HCT116 (cell line): ENCODE measurements at regions not wholly inside any gene's neighbourhood (a gene's known extent, or its start where the extent isn't known, plus 50 kb on each side); places are given as distances from the start of the nearest gene placed in this dataset.
A peak's percentile ranks its signal among the peaks of the same experiment; 100 is the strongest.

ENCODE experiments used
- ATAC-seq: fragments of 200-7000 bp; cut with Tn5 transposase; 2 replicates; pipeline ENCODE4 v1.9.1; 2020; ENCODE audit warnings: mild to moderate bottlenecking, moderate library complexity
- BruUV-seq: library from RNA; stranded (reverse); fragments of 400-500 nt; replicated peaks from 2 replicates; lab custom pipeline; 2021; lab: Mats Ljungman, UMichigan
- CTCF ChIA-PET: fragments of 300-600 bp; sonication (Branson Sonifier 250); formaldehyde crosslinking; loops from one replicate; lab custom pipeline; 2021; ENCODE audit warnings: antibody characterized with exemption; lab: Charles Lee
- POLR2A ChIA-PET: fragments of 300-600, 350-600 bp; sonication (Branson Sonifier 250); formaldehyde crosslinking; loops from one replicate; lab custom pipeline; 2021; ENCODE audit warnings: antibody characterized with exemption; lab: Charles Lee
- RAD21 ChIA-PET, 2 experiments: fragments of 300-600 bp; sonication (Branson Sonifier 250); formaldehyde crosslinking; loops; one replicate each; lab custom pipeline; 2023; ENCODE audit warnings: low total read pairs in 2 of 2; ENCODE audit not compliant: uncharacterized antibody in 2 of 2, unreplicated experiment in 2 of 2, low non-redundant PET in 1 of 2; lab: Charles Lee
- DNase-seq: peaks from one replicate; pipeline ENCODE4 v3.0.0-alpha.2; 2010; ENCODE audit warnings: low read depth, low spot score
- H2AFZ ChIP-seq: fragments of 200-600 bp; shearing (Covaris generic), sonication (generic); 2 replicates; pipeline ENCODE4 v1.6.1; 2017; ENCODE audit warnings: low read depth, mixed run types, mixed read lengths, antibody characterized with exemption, low read length; ENCODE audit not compliant: poor library complexity, severe bottlenecking
- H3K27ac ChIP-seq: 2 replicates; pipeline ENCODE4 v1.5.1; 2012; ENCODE audit warnings: low read depth, low read length
- H3K27me3 ChIP-seq: fragments of 200-600 bp; sonication (generic); 2 replicates; pipeline ENCODE4 v1.6.1; 2016; ENCODE audit warnings: mixed run types, low read length, mixed read lengths; ENCODE audit not compliant: insufficient read depth
- H3K36me3 ChIP-seq, 2 experiments: fragments of 200-500 bp in 1 of 2; fragments of 200-600 bp in 1 of 2; sonication (Bioruptor generic) in 1 of 2; sonication (generic) in 1 of 2; 2 replicates each; pipeline versions ENCODE4 v1.5.1 to v1.6.1; 2014 to 2016; ENCODE audit warnings: low read length in 2 of 2, inconsistent platforms in 1 of 2, mixed read lengths in 1 of 2, mixed run types in 1 of 2; ENCODE audit not compliant: insufficient read depth in 2 of 2, control insufficient read depth in 1 of 2
- H3K4me1 ChIP-seq, 2 experiments: fragments of 200-600 bp in 1 of 2; sonication (generic) in 1 of 2; 2 replicates each; pipeline versions ENCODE4 v1.5.1 to v1.6.1; 2012 to 2017; ENCODE audit warnings: low read length in 2 of 2, inconsistent platforms in 1 of 2, mild to moderate bottlenecking in 1 of 2, mixed read lengths in 1 of 2, mixed run types in 1 of 2, moderate library complexity in 1 of 2; ENCODE audit not compliant: insufficient read depth in 2 of 2, control insufficient read depth in 1 of 2
- H3K4me2 ChIP-seq: fragments of 200-600 bp; sonication (generic); 2 replicates; pipeline ENCODE4 v1.6.1; 2017; ENCODE audit warnings: mixed run types, low read length, mixed read lengths
- H3K4me3 ChIP-seq, 2 experiments: fragments of 200-600 bp in 1 of 2; sonication (generic) in 1 of 2; replicated peaks in 1 of 2; 2 replicates each; pipeline ENCODE4 v1.5.1; 2011 to 2016; ENCODE audit warnings: low read length in 2 of 2, control low read depth in 1 of 2, low read depth in 1 of 2, mild to moderate bottlenecking in 1 of 2, mixed read lengths in 1 of 2, mixed run types in 1 of 2
- H3K79me2 ChIP-seq: fragments of 200-600 bp; sonication (generic); 2 replicates; pipeline ENCODE4 v1.6.1; 2017; ENCODE audit warnings: mild to moderate bottlenecking, mixed run types, low read length, moderate library complexity, mixed read lengths; ENCODE audit not compliant: insufficient read depth
- H3K9ac ChIP-seq: fragments of 200-600 bp; sonication (generic); 2 replicates; pipeline ENCODE4 v1.6.1; 2016; ENCODE audit warnings: low read length, mixed read lengths
- H3K9me2 ChIP-seq: fragments of 200-600 bp; sonication (generic), shearing (Covaris generic); 2 replicates; pipeline ENCODE4 v1.6.1; 2017; ENCODE audit warnings: mixed run types, mild to moderate bottlenecking, moderate library complexity; ENCODE audit not compliant: insufficient read depth
- H3K9me3 ChIP-seq, 2 experiments: fragments of 200-500 bp in 1 of 2; fragments of 200-600 bp in 1 of 2; sonication (Bioruptor generic) in 1 of 2; sonication (generic) in 1 of 2; 2 replicates each; pipeline ENCODE4 v1.6.1; 2014 to 2017; ENCODE audit warnings: low read length in 2 of 2, mixed read lengths in 2 of 2, inconsistent platforms in 1 of 2, low read depth in 1 of 2, mild to moderate bottlenecking in 1 of 2, mixed run types in 1 of 2, moderate library complexity in 1 of 2; ENCODE audit not compliant: control insufficient read depth in 1 of 2, insufficient read depth in 1 of 2
- H4K20me1 ChIP-seq: fragments of 200-600 bp; sonication (generic), shearing (Covaris generic); 2 replicates; pipeline ENCODE4 v1.6.1; 2017; ENCODE audit warnings: mixed run types, mild to moderate bottlenecking, moderate library complexity; ENCODE audit not compliant: insufficient read depth
- CBX3 ChIP-seq: IDR thresholded peaks from 2 replicates; pipeline ENCODE4 v1.6.1; 2012; ENCODE audit warnings: low read depth
- CEBPB ChIP-seq: IDR thresholded peaks from 2 replicates; pipeline ENCODE4 v1.6.1; 2012; ENCODE audit warnings: low read depth
- EGR1 ChIP-seq: IDR thresholded peaks from 2 replicates; pipeline ENCODE4 v1.6.1; 2012; ENCODE audit warnings: low read depth
- ELF1 ChIP-seq: IDR thresholded peaks from 2 replicates; pipeline ENCODE4 v1.6.1; 2012; ENCODE audit warnings: low read depth, borderline replicate concordance
- EZH2 ChIP-seq: fragments of 200-600 bp; sonication (generic); IDR thresholded peaks from 2 replicates; pipeline ENCODE4 v1.6.1; 2017; ENCODE audit warnings: antibody characterized with exemption, mixed run types
- EZH2phosphoT487 ChIP-seq: fragments of 200-600 bp; IDR thresholded peaks from 2 replicates; pipeline ENCODE4 v1.6.1; 2018; ENCODE audit warnings: antibody characterized with exemption, borderline replicate concordance
- FOSL1 ChIP-seq: IDR thresholded peaks from 2 replicates; pipeline ENCODE4 v1.6.1; 2012; ENCODE audit warnings: low read depth
- JUND ChIP-seq: IDR thresholded peaks from 2 replicates; pipeline ENCODE4 v1.6.1; 2012
- POLR2A ChIP-seq: IDR thresholded peaks from 2 replicates; pipeline ENCODE4 v1.7.0; 2011; ENCODE audit warnings: borderline replicate concordance; ENCODE audit not compliant: insufficient read depth, insufficient read length; ENCODE audit errors: extremely low read depth
- POLR2AphosphoS5 ChIP-seq: IDR thresholded peaks from 2 replicates; pipeline ENCODE4 v1.6.1; 2011; ENCODE audit warnings: mild to moderate bottlenecking, low read depth, low read length, moderate library complexity
- SIN3A ChIP-seq: IDR thresholded peaks from 2 replicates; pipeline ENCODE4 v1.6.1; 2012; ENCODE audit warnings: low read depth
- SP1 ChIP-seq: IDR thresholded peaks from 2 replicates; pipeline ENCODE4 v1.6.1; 2012; ENCODE audit warnings: low read depth
- SRF ChIP-seq: IDR thresholded peaks from 2 replicates; pipeline ENCODE4 v1.6.1; 2012; ENCODE audit warnings: low read depth
- TCF7L2 ChIP-seq: IDR thresholded peaks from 2 replicates; pipeline ENCODE4 v1.7.0; 2011; ENCODE audit warnings: borderline replicate concordance, inconsistent platforms; ENCODE audit not compliant: insufficient read depth, insufficient read length; ENCODE audit errors: extremely low read depth
- ZFX ChIP-seq: fragments of 450-650 bp; IDR thresholded peaks from 2 replicates; pipeline ENCODE4 v1.6.1; 2017
- ZNF274 ChIP-seq: fragments of 200-500 bp; sonication (Bioruptor generic); IDR thresholded peaks from 2 replicates; pipeline ENCODE4 v1.6.1; 2014; ENCODE audit warnings: mild to moderate bottlenecking, low read depth, low read length, inconsistent platforms
- intact Hi-C: fragments of 100-400 bp; cut with micrococcal nuclease; formaldehyde crosslinking; loops from 2 replicates; pipeline ENCODE4 v1.10.0; 2022
- TF ChIP-seq, protein P1 (sequence below): IDR thresholded peaks from 2 replicates; pipeline ENCODE4 v1.6.1; 2012
- TF ChIP-seq, protein P2 (sequence below): IDR thresholded peaks from 2 replicates; pipeline ENCODE4 v1.6.1; 2012
- TF ChIP-seq, protein P3 (sequence below), 3 experiments: fragments of 200-600 bp in 1 of 3; sonication (generic) in 1 of 3; IDR thresholded peaks in 2 of 3; conservative IDR thresholded peaks in 1 of 3; 2 replicates each; pipeline ENCODE4 v1.5.1; 2012 to 2017; ENCODE audit warnings: low read depth in 2 of 3, low read length in 2 of 3, antibody characterized with exemption in 1 of 3, borderline replicate concordance in 1 of 3, control low read depth in 1 of 3, mild to moderate bottlenecking in 1 of 3, mixed read lengths in 1 of 3, mixed run types in 1 of 3, moderate library complexity in 1 of 3; ENCODE audit not compliant: insufficient read depth in 1 of 3

DNA sequence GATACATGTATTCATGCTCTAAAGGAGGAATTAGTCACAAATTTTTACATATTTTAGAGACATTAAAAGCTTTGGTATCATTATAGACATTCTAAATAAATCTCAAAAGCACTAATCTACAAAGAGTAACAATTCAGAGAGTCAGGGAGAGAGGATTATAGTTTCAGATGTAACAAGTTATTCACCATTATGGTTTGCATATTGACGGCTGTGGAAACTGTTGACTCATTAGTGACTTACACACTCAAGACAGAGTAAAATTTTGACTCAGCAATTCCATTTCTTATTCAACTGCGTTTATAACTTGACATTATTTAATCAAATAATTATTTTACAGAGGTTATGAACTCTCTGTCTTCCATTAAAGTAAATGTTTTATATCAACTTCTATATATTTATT lies 95.4 kb upstream of the SEMA3C start:
- Histone ChIP-seq H3K9me2 (no peaks in the 10 kb centered on the region), H2AFZ (peak overlapping the region; percentile 63), H3K27me3 (no peaks in the 10 kb centered on the region), H3K4me3 (no peak overlapping the region), H3K9ac (no peak overlapping the region), H3K9me3 (no peaks in the 10 kb centered on the region), H3K4me1 (peaks cover 11 to 12% of the 10 kb centered on the region in 2 experiments; a peak in 3 of 4 replicates), H3K27ac (no peak overlapping the region), H4K20me1 (no peaks in the 10 kb centered on the region), H3K36me3 (no peaks in the 10 kb centered on the region), H3K79me2 (no peaks in the 10 kb centered on the region), H3K4me2 (no peak overlapping the region)
- DNase-seq: no peak
- ChIA-PET RAD21 (no interaction called here), POLR2A (no interaction called here), CTCF (no interaction called here)
- ATAC-seq: no peak
- intact Hi-C loops: no loop called here
- BruUV-seq: no TSS peak
- TF ChIP-seq FOSL1 (0 out of 2 replicates have a peak, but pooled peaks have one; percentile 13), ZNF274 (no peak), SP1 (0 out of 2 replicates have a peak, but pooled peaks have one; percentile 11)

DNA sequence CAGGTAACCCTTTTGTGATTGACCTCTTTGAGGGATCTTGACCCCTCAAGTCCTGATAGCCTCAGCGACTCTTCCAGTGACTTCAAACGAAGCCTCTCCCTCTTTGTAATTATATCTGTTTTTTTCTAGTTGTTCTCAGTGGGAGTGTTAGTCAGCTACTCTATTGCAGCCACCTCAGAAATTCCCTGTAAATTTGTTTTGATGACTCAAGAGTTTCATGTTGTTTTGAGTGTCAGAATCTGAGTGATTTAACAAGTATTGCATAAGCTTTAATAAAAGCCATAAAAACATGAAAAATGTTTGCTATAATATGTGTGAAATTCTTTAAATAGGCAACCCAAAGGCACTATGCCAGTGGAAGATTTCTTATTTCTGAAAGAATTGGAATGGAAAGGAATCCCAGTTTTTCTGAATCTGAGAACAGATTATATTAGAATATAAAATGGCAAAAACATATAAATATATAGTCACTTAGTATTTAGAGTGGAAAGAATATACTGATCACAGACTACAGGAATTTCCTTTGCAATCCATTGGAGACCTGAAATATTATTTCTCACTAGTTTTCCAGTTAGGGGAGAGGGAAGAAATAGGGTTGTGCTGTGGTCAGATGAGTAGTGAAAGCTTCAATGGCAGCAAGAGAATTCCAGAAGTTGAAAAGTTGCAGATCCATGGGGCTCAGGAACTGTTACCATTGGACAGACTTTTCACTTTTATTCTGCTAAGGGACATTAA lies 94.4 kb upstream of the SEMA3C start:
- peak overlapping the region; percentile 21; the same call in 1 of the 2 replicates for H3K27ac ChIP-seq
- no peaks in the 10 kb centered on the region for H3K9me2 ChIP-seq
- H3K27me3 ChIP-seq: no peaks in the 10 kb centered on the region
- H3K9me3 ChIP-seq: no peaks in the 10 kb centered on the region
- peaks cover 11 to 12% of the 10 kb centered on the region in 2 experiments; a peak in 3 of 4 replicates for H3K4me1 ChIP-seq
- ATAC-seq (peak; percentile 85), DNase-seq (peak; percentile 76)
- no peak overlapping the region for H3K4me3 ChIP-seq
- CTCF ChIA-PET: interaction anchor here (0.7 kb wide), 1 partner anchor 93 kb away, joined by 3 read pairs; no protein-coding TSS in a partner anchor
- no peaks in the 10 kb centered on the region for H4K20me1 ChIP-seq
- RAD21 ChIA-PET: no interaction called here
- peak overlapping the region; percentile 31 for H3K4me2 ChIP-seq
- peak overlapping the region; percentile 75 for H2AFZ ChIP-seq
- BruUV-seq: no TSS peak
- H3K9ac ChIP-seq: no peak overlapping the region
- intact Hi-C loops: no loop called here
- no peaks in the 10 kb centered on the region for H3K79me2 ChIP-seq
- POLR2A ChIA-PET: interaction anchor here (1.4 kb wide), 1 partner anchor 94 kb away, joined by 4 read pairs; the partner anchor contains the start of gene SEMA3C
- H3K36me3 ChIP-seq: no peaks in the 10 kb centered on the region
- TF ChIP-seq TCF7L2 (peak; percentile 93), SIN3A (no peak), CEBPB (peak; percentile 95), SRF (no peak), JUND (peak; percentile 80), EZH2phosphoT487 (no peak), POLR2A (no peak), ELF1 (no peak), ZFX (no peak), CBX3 (peak; percentile 40; the same call in 1 of the 2 replicates), EZH2 (no peak), POLR2AphosphoS5 (no peak), EGR1 (peak; percentile 34; the same call in 1 of the 2 replicates)
- TF ChIP-seq, protein P1, sequence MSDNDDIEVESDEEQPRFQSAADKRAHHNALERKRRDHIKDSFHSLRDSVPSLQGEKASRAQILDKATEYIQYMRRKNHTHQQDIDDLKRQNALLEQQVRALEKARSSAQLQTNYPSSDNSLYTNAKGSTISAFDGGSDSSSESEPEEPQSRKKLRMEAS: no peak
- TF ChIP-seq, protein P2, sequence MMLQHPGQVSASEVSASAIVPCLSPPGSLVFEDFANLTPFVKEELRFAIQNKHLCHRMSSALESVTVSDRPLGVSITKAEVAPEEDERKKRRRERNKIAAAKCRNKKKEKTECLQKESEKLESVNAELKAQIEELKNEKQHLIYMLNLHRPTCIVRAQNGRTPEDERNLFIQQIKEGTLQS: peak; percentile 73; the same call in 1 of the 2 replicates
- TF ChIP-seq, protein P3, sequence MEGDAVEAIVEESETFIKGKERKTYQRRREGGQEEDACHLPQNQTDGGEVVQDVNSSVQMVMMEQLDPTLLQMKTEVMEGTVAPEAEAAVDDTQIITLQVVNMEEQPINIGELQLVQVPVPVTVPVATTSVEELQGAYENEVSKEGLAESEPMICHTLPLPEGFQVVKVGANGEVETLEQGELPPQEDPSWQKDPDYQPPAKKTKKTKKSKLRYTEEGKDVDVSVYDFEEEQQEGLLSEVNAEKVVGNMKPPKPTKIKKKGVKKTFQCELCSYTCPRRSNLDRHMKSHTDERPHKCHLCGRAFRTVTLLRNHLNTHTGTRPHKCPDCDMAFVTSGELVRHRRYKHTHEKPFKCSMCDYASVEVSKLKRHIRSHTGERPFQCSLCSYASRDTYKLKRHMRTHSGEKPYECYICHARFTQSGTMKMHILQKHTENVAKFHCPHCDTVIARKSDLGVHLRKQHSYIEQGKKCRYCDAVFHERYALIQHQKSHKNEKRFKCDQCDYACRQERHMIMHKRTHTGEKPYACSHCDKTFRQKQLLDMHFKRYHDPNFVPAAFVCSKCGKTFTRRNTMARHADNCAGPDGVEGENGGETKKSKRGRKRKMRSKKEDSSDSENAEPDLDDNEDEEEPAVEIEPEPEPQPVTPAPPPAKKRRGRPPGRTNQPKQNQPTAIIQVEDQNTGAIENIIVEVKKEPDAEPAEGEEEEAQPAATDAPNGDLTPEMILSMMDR (IDR thresholded peaks at IDR 0.05 in 2 of 3, conservative IDR thresholded peaks at IDR 0.05 in 1 of 3; ENCODE audit: borderline replicate concordance in 1 of 3, insufficient read depth in 1 of 3, low read depth in 2 of 3, low read length in 2 of 3): no peak
